GM18508 (cell line): ENCODE measurements at regions not wholly inside any gene's neighbourhood (a gene's known extent, or its start where the extent isn't known, plus 50 kb on each side); places are given as distances from the start of the nearest gene placed in this dataset.

Source experiments
- ATAC-seq: cut with Tn5 transposase; IDR thresholded peaks from one replicate; pipeline ENCODE4 v1.9.1; 2021; ENCODE audit warnings: moderate number of reproducible peaks; ENCODE audit not compliant: insufficient read depth, unreplicated experiment

- peak; percentile 91 for ATAC-seq
Observed at GRCh38 chr14:39957290-39957689, 525.1 kb upstream of the FBXO33 start.

- ATAC-seq = no peak
Observed at GRCh38 chr14:39956372-39956771, 524.1 kb upstream of the FBXO33 start.

GRCh38 chr14:39948235-39948634 is 516.0 kb upstream of the FBXO33 start:
- ATAC-seq = no peak

GRCh38 chr14:39946807-39947206 is 514.6 kb upstream of the FBXO33 start:
- ATAC-seq = no peak

GRCh38 chr14:39939023-39939422 is 506.8 kb upstream of the FBXO33 start:
- ATAC-seq = no peak

GRCh38 chr14:39912192-39913100 is 480.2 kb upstream of the FBXO33 start:
- ATAC-seq = peak; percentile 92

GRCh38 chr14:39897657-39898056 is 465.4 kb upstream of the FBXO33 start:
- ATAC-seq = no peak

- no peak for ATAC-seq
Observed at GRCh38 chr14:39890026-39890425, 457.8 kb upstream of the FBXO33 start.

GRCh38 chr14:39884091-39884490 is 451.9 kb upstream of the FBXO33 start:
- ATAC-seq = no peak

GRCh38 chr14:39880965-39881364 is 448.7 kb upstream of the FBXO33 start:
- ATAC-seq = no peak

GRCh38 chr14:39880106-39880695 is 448.0 kb upstream of the FBXO33 start:
- no peak for ATAC-seq

- no peak for ATAC-seq
Observed at GRCh38 chr14:39877577-39878190, 445.5 kb upstream of the FBXO33 start.

- ATAC-seq = peak; percentile 46
Observed at GRCh38 chr14:39876916-39877315, 444.7 kb upstream of the FBXO33 start.

- ATAC-seq = peak; percentile 40
Observed at GRCh38 chr14:39875028-39875427, 442.8 kb upstream of the FBXO33 start.

- ATAC-seq = no peak
Observed at GRCh38 chr14:39873791-39874190, 441.6 kb upstream of the FBXO33 start.

GRCh38 chr14:39868949-39869348 is 436.7 kb upstream of the FBXO33 start:
- ATAC-seq = no peak

GRCh38 chr14:39868251-39868650 is 436.0 kb upstream of the FBXO33 start:
- no peak for ATAC-seq

GRCh38 chr14:39863441-39863840 is 431.2 kb upstream of the FBXO33 start:
- ATAC-seq = no peak

GRCh38 chr14:39861696-39862095 is 429.5 kb upstream of the FBXO33 start:
- no peak for ATAC-seq

GRCh38 chr14:39861229-39861600 is 429.0 kb upstream of the FBXO33 start:
- ATAC-seq = no peak

GRCh38 chr14:39860596-39861228 is 428.5 kb upstream of the FBXO33 start:
- ATAC-seq = no peak
